Breast epithelium (tissue), 4 donors: ENCODE measurements at regions not wholly inside any gene's neighbourhood (a gene's known extent, or its start where the extent isn't known, plus 50 kb on each side); places are given as distances from the start of the nearest gene placed in this dataset.

Experiments
- DNase-seq, 2 donors: peaks; one replicate each; pipeline ENCODE4 v3.0.0-alpha.2; 2019; ENCODE audit warnings: low spot score in 2 of 2
- H3K27ac ChIP-seq, 2 donors: fragments of 200-600 bp; sonication (generic) in 1 of 2; one replicate each; pipeline ENCODE4 v1.5.1; 2016 to 2019; ENCODE audit warnings: mild to moderate bottlenecking in 1 of 2
- H3K27me3 ChIP-seq, 2 donors: fragments of 200-600 bp; sonication (generic) in 1 of 2; one replicate each; pipeline versions ENCODE4 v1.5.1 to v1.6.0; 2017 to 2019; ENCODE audit warnings: control low read depth in 1 of 2, mild to moderate bottlenecking in 1 of 2
- H3K36me3 ChIP-seq: fragments of 200-600 bp; one replicate; pipeline ENCODE4 v1.5.1; 2019
- H3K4me1 ChIP-seq, 2 donors: fragments of 200-600 bp; sonication (generic); one replicate each; pipeline ENCODE4 v1.5.1; 2016 to 2019; ENCODE audit warnings: control low read depth in 1 of 2
- H3K4me3 ChIP-seq, 3 donors: fragments of 200-600 bp; sonication (generic); 1 replicate in 2 of 3; 2 replicates in 1 of 3; pipeline ENCODE4 v1.5.1; 2016 to 2019; ENCODE audit warnings: mild to moderate bottlenecking in 3 of 3, moderate library complexity in 2 of 3
- H3K9me3 ChIP-seq, 2 donors: fragments of 200-600 bp; sonication (generic) in 1 of 2; one replicate each; pipeline ENCODE4 v1.5.1; 2016 to 2019; ENCODE audit warnings: control low read depth in 1 of 2
- CTCF ChIP-seq, 3 donors: fragments of 450-650 bp; IDR thresholded peaks; one replicate each; pipeline ENCODE4 v1.5.1; 2016 to 2017; ENCODE audit warnings: antibody characterized with exemption in 3 of 3, mild to moderate bottlenecking in 3 of 3, moderate library complexity in 3 of 3
- POLR2A ChIP-seq: fragments of 450-650 bp; IDR thresholded peaks from one replicate; pipeline ENCODE4 v1.6.1; 2016; ENCODE audit warnings: antibody characterized with exemption, mild to moderate bottlenecking, moderate library complexity
- POLR2AphosphoS5 ChIP-seq, 3 donors: sonication (generic); formaldehyde crosslinking; IDR thresholded peaks; one replicate each; pipeline ENCODE4 v1.6.1; 2017; ENCODE audit warnings: antibody characterized with exemption in 3 of 3
- intact Hi-C: fragments of 100-400 bp; cut with DNase I; formaldehyde crosslinking; loops from one replicate; pipeline ENCODE4 v1.15.1; 2023; ENCODE audit warnings: low total_unique reads

GRCh38 chr2:8391126-8391525 is 290.7 kb upstream of the ID2 start:
- no peak for DNase-seq
- intact Hi-C loops: no loop called here
- H3K9me3 ChIP-seq: no peaks in the 10 kb centered on the region
- H3K4me3 ChIP-seq: no peak overlapping the region
- no peaks in the 10 kb centered on the region for H3K27me3 ChIP-seq
- no peak overlapping the region for H3K27ac ChIP-seq
- no peaks in the 10 kb centered on the region for H3K36me3 ChIP-seq
- no peak for TF ChIP-seq POLR2A
- no peak for TF ChIP-seq POLR2AphosphoS5 (IDR thresholded peaks at IDR 0.05)
- no peak for TF ChIP-seq CTCF (IDR thresholded peaks at IDR 0.05)
- no peaks in the 10 kb centered on the region for H3K4me1 ChIP-seq

- Histone ChIP-seq H3K27me3 (no peaks in the 10 kb centered on the region), H3K4me1 (no peaks in the 10 kb centered on the region), H3K4me3 (no peak overlapping the region), H3K27ac (no peak overlapping the region), H3K9me3 (no peaks in the 10 kb centered on the region), H3K36me3 (no peaks in the 10 kb centered on the region)
- no peak for DNase-seq
- intact Hi-C loops: no loop called here
- TF ChIP-seq CTCF (IDR thresholded peaks at IDR 0.05) (no peak), POLR2AphosphoS5 (IDR thresholded peaks at IDR 0.05) (no peak), POLR2A (no peak)
These were observed 290.3 kb upstream of the ID2 start for GRCh38 chr2:8391584-8391983.

- Histone ChIP-seq H3K9me3 (no peaks in the 10 kb centered on the region), H3K4me3 (no peak overlapping the region), H3K27ac (no peak overlapping the region), H3K36me3 (no peaks in the 10 kb centered on the region), H3K27me3 (no peaks in the 10 kb centered on the region), H3K4me1 (no peaks in the 10 kb centered on the region)
- DNase-seq: no peak
- intact Hi-C loops: no loop called here
- no peak for TF ChIP-seq POLR2AphosphoS5 (IDR thresholded peaks at IDR 0.05)
- no peak for TF ChIP-seq CTCF (IDR thresholded peaks at IDR 0.05)
- TF ChIP-seq POLR2A: no peak
These were observed 289.6 kb upstream of the ID2 start for GRCh38 chr2:8392098-8392866.

- H3K4me1 ChIP-seq: no peaks in the 10 kb centered on the region
- H3K36me3 ChIP-seq: no peaks in the 10 kb centered on the region
- H3K4me3 ChIP-seq: no peak overlapping the region
- DNase-seq: no peak
- intact Hi-C loops: no loop called here
- no peak overlapping the region for H3K27ac ChIP-seq
- TF ChIP-seq POLR2A (no peak), CTCF (IDR thresholded peaks at IDR 0.05) (no peak), POLR2AphosphoS5 (IDR thresholded peaks at IDR 0.05) (no peak)
- no peaks in the 10 kb centered on the region for H3K27me3 ChIP-seq
- no peaks in the 10 kb centered on the region for H3K9me3 ChIP-seq
These were observed 288.4 kb upstream of the ID2 start for GRCh38 chr2:8393506-8393905.

- no peak for TF ChIP-seq POLR2AphosphoS5 (IDR thresholded peaks at IDR 0.05)
- no peak for TF ChIP-seq CTCF (IDR thresholded peaks at IDR 0.05)
- no peak for TF ChIP-seq POLR2A
- no peaks in the 10 kb centered on the region for H3K4me1 ChIP-seq
- no peak overlapping the region for H3K27ac ChIP-seq
- no peaks in the 10 kb centered on the region for H3K9me3 ChIP-seq
- H3K4me3 ChIP-seq: no peak overlapping the region
- intact Hi-C loops: no loop called here
- H3K27me3 ChIP-seq: no peaks in the 10 kb centered on the region
- H3K36me3 ChIP-seq: no peaks in the 10 kb centered on the region
- no peak for DNase-seq
These were observed 287.7 kb upstream of the ID2 start for GRCh38 chr2:8394131-8394530.
